ENCODE measurements at regions not wholly inside any gene's neighbourhood (a gene's known extent, or its start where the extent isn't known, plus 50 kb on each side); places are given as distances from the start of the nearest gene placed in this dataset.

GRCh38 chr5:68557162-68557936 lies 341.8 kb downstream of the PIK3R1 start:
- Histone ChIP-seq H3K4me2 (no peak overlapping the region), H2AFZ (ENCODE audit: low read depth) (no peak overlapping the region; the same call in 1 of the 2 replicates), H3K4me1 (ENCODE audit: control insufficient read depth in 1 of 2, insufficient read depth in 2 of 2, low read depth in 1 of 2, low read length in 1 of 2) (peaks cover 5 to 13% of the 10 kb centered on the region in 2 experiments; a peak in 3 of 4 replicates), H3K79me2 (ENCODE audit: insufficient read depth) (no peaks in the 10 kb centered on the region), H3K9me3 (no peaks in the 10 kb centered on the region), H3K27ac (ENCODE audit: low read depth in 2 of 2, low read length in 1 of 2) (no peak overlapping the region; a peak in 1 of 4 replicates), H3K27me3 (ENCODE audit: insufficient read depth) (no peaks in the 10 kb centered on the region), H4K20me1 (ENCODE audit: insufficient read depth) (no peaks in the 10 kb centered on the region), H3K36me3 (replicated peaks in 1 of 2; ENCODE audit: control insufficient read depth in 1 of 2, insufficient read depth in 2 of 2, low read length in 1 of 2) (no peaks in the 10 kb centered on the region), H3K4me3 (ENCODE audit: low read depth in 2 of 2, low read length in 1 of 2) (no peak overlapping the region; a peak in 1 of 4 replicates), H3K9me2 (no peaks in the 10 kb centered on the region), H3K9ac (no peak overlapping the region), H3F3A (replicated peaks; ENCODE audit: insufficient read depth) (peaks cover 20% of the 10 kb centered on the region)
- TF ChIP-seq JUND (IDR thresholded peaks at IDR 0.05) (no peak), FOSL2 (IDR thresholded peaks at IDR 0.05; ENCODE audit: borderline replicate concordance, low read depth) (no peak), RCOR1 (IDR thresholded peaks at IDR 0.05; ENCODE audit: low read length) (no peak), USF1 (IDR thresholded peaks at IDR 0.05; ENCODE audit: borderline replicate concordance, low read depth) (no peak), YY1 (IDR thresholded peaks at IDR 0.05; ENCODE audit: low read depth) (no peak), SMC3 (IDR thresholded peaks at IDR 0.05; ENCODE audit: low read depth, low read length) (no peak), MAX (IDR thresholded peaks at IDR 0.05; ENCODE audit: low read depth) (no peak), FOXM1 (IDR thresholded peaks at IDR 0.05; ENCODE audit: low read depth) (no peak), GABPA (IDR thresholded peaks at IDR 0.05; ENCODE audit: low read depth) (no peak), NRF1 (IDR thresholded peaks at IDR 0.05; ENCODE audit: low read depth, low read length) (no peak), NFIC (IDR thresholded peaks at IDR 0.05; ENCODE audit: borderline replicate concordance) (no peak), CTCF (IDR thresholded peaks at IDR 0.05) (no peak), RAD21 (IDR thresholded peaks at IDR 0.05; ENCODE audit: low read length) (no peak), RFX5 (IDR thresholded peaks at IDR 0.05; ENCODE audit: low read length) (no peak)
- POLR2A ChIA-PET: no interaction called here
- WGBS (ENCODE audit: low lambda C conversion rate): 57% methylated on average over 4 of the region's 4 CpGs
- no peak for DNase-seq
- CTCF ChIA-PET: no interaction called here

- Histone ChIP-seq H3K4me1 (ENCODE audit: control insufficient read depth in 1 of 2, insufficient read depth in 2 of 2, low read depth in 1 of 2, low read length in 1 of 2) (peaks cover 0 to 4% of the 10 kb centered on the region in 2 experiments; a peak in 1 of 4 replicates), H4K20me1 (ENCODE audit: insufficient read depth) (no peaks in the 10 kb centered on the region), H2AFZ (ENCODE audit: low read depth) (no peak overlapping the region), H3K79me2 (ENCODE audit: insufficient read depth) (no peaks in the 10 kb centered on the region), H3K27ac (ENCODE audit: low read depth in 2 of 2, low read length in 1 of 2) (peak overlapping the region in 1 of 2 experiments; percentile 64; a peak in 2 of 4 replicates), H3K27me3 (ENCODE audit: insufficient read depth) (no peaks in the 10 kb centered on the region), H3K36me3 (replicated peaks in 1 of 2; ENCODE audit: control insufficient read depth in 1 of 2, insufficient read depth in 2 of 2, low read length in 1 of 2) (no peaks in the 10 kb centered on the region), H3K4me2 (no peak overlapping the region), H3K9me3 (no peaks in the 10 kb centered on the region), H3K9me2 (no peaks in the 10 kb centered on the region), H3K4me3 (ENCODE audit: low read depth in 2 of 2, low read length in 1 of 2) (no peak overlapping the region), H3K9ac (no peak overlapping the region), H3F3A (replicated peaks; ENCODE audit: insufficient read depth) (no peaks in the 10 kb centered on the region)
- ChIA-PET POLR2A (no interaction called here), CTCF (interaction anchor here (1.2 kb wide), 1 partner anchor 446 kb away, joined by 3 read pairs; no protein-coding TSS in a partner anchor)
- peak; percentile 26 for DNase-seq
- 77% methylated on average over 3 of the region's 3 CpGs for WGBS (ENCODE audit: low lambda C conversion rate)
- TF ChIP-seq POLR2AphosphoS5 (IDR thresholded peaks at IDR 0.05; ENCODE audit: low read depth, low read length): no peak
- TF ChIP-seq EP300 (IDR thresholded peaks at IDR 0.05; ENCODE audit: borderline replicate concordance in 1 of 2, low read depth in 1 of 2, low read length in 1 of 2): peak in 1 of 2 experiments; percentile 45; a peak in 1 of 4 replicates
- 0 out of 2 replicates have a peak, but pooled peaks have one; percentile 62 for TF ChIP-seq RCOR1 (IDR thresholded peaks at IDR 0.05; ENCODE audit: low read length)
- TF ChIP-seq RAD21 (IDR thresholded peaks at IDR 0.05; ENCODE audit: low read length): peak; percentile 32
These were observed 346.8 kb downstream of the PIK3R1 start for GRCh38 chr5:68562308-68562707.
